Calu3 (cell line): ENCODE measurements at regions not wholly inside any gene's neighbourhood (a gene's known extent, or its start where the extent isn't known, plus 50 kb on each side); places are given as distances from the start of the nearest gene placed in this dataset.
"Not testable (repeated sequence)": the region's sequence is repeated elsewhere in the genome, so short reads cannot be mapped to it uniquely, and the experiment has no call there.

Experiments used
- BruUV-seq: library from RNA; stranded (reverse); fragments of 400-500 nt; replicated peaks from 2 replicates; lab custom pipeline; 2021; lab: Mats Ljungman, UMichigan
- CTCF ChIA-PET: fragments of 300-600 bp; sonication (Branson Sonifier 250); formaldehyde crosslinking; loops from one replicate; lab custom pipeline; 2022; ENCODE audit warnings: antibody characterized with exemption; lab: Charles Lee
- DNase-seq: peaks from one replicate; pipeline ENCODE4 v3.0.0; 2022
- H3K27ac Mint-ChIP-seq: one replicate; pipeline ENCODE4 v1.8.0; 2022; ENCODE audit warnings: mixed read lengths; ENCODE audit not compliant: unreplicated experiment
- H3K27me3 Mint-ChIP-seq: one replicate; pipeline ENCODE4 v1.8.0; 2022; ENCODE audit warnings: mixed read lengths; ENCODE audit not compliant: unreplicated experiment
- H3K36me3 Mint-ChIP-seq: one replicate; pipeline ENCODE4 v1.8.0; 2022; ENCODE audit warnings: mild to moderate bottlenecking, moderate library complexity, mixed read lengths; ENCODE audit not compliant: insufficient read depth, unreplicated experiment
- H3K4me1 Mint-ChIP-seq: one replicate; pipeline ENCODE4 v1.8.0; 2022; ENCODE audit warnings: mild to moderate bottlenecking, low read depth, mixed read lengths; ENCODE audit not compliant: unreplicated experiment
- H3K4me3 Mint-ChIP-seq: one replicate; pipeline ENCODE4 v1.8.0; 2022; ENCODE audit warnings: mild to moderate bottlenecking, low read depth, moderate library complexity, mixed read lengths; ENCODE audit not compliant: unreplicated experiment
- H3K9me3 Mint-ChIP-seq: one replicate; pipeline ENCODE4 v1.8.0; 2022; ENCODE audit warnings: low read depth, mixed read lengths; ENCODE audit not compliant: unreplicated experiment
- CTCF ChIP-seq: fragments of 200-600 bp; IDR thresholded peaks from one replicate; pipeline ENCODE4 v1.8.0; 2022; ENCODE audit warnings: antibody characterized with exemption; ENCODE audit not compliant: unreplicated experiment
- intact Hi-C: fragments of 100-400 bp; cut with micrococcal nuclease; formaldehyde crosslinking; loops from one replicate; pipeline ENCODE4 v1.10.0; 2022; ENCODE audit not compliant: unreplicated experiment

- Mint-ChIP-seq H3K9me3 (no peaks in the 10 kb centered on the region), H3K27me3 (no peaks in the 10 kb centered on the region), H3K36me3 (no peaks in the 10 kb centered on the region), H3K4me1 (peaks cover 7% of the 10 kb centered on the region), H3K4me3 (no peak overlapping the region), H3K27ac (no peak overlapping the region)
- intact Hi-C loops: no loop called here
- DNase-seq: peak; percentile 4
- no TSS peak for BruUV-seq
- TF ChIP-seq CTCF: no peak
- CTCF ChIA-PET: no interaction called here
Measured at GRCh38 chr7:96826089-96826488, 116.4 kb upstream of the SEM1 start.

GRCh38 chr7:96827701-96828100 lies 118.1 kb upstream of the SEM1 start:
- no peak overlapping the region for H3K27ac Mint-ChIP-seq
- no peaks in the 10 kb centered on the region for H3K36me3 Mint-ChIP-seq
- no peaks in the 10 kb centered on the region for H3K9me3 Mint-ChIP-seq
- H3K4me1 Mint-ChIP-seq: peaks cover 8% of the 10 kb centered on the region
- H3K4me3 Mint-ChIP-seq: no peak overlapping the region
- no peak for DNase-seq
- no peak for TF ChIP-seq CTCF
- CTCF ChIA-PET: no interaction called here
- H3K27me3 Mint-ChIP-seq: no peaks in the 10 kb centered on the region
- intact Hi-C loops: no loop called here
- BruUV-seq: no TSS peak

- CTCF ChIA-PET: not testable (repeated sequence)
Measured at GRCh38 chr7:96829121-96829520, 119.5 kb upstream of the SEM1 start.

GRCh38 chr7:96831446-96831845 lies 121.8 kb upstream of the SEM1 start:
- Mint-ChIP-seq H3K4me3 (no peak overlapping the region), H3K36me3 (no peaks in the 10 kb centered on the region), H3K4me1 (peaks cover 8% of the 10 kb centered on the region), H3K27ac (no peak overlapping the region), H3K27me3 (no peaks in the 10 kb centered on the region), H3K9me3 (no peaks in the 10 kb centered on the region)
- TF ChIP-seq CTCF: no peak
- intact Hi-C loops: no loop called here
- BruUV-seq: no TSS peak
- CTCF ChIA-PET: interaction anchor here (0.7 kb wide), 1 partner anchor 159 kb away, joined by 4 read pairs; no protein-coding TSS in a partner anchor
- no peak for DNase-seq

More at GRCh38 chr7:96829121-96829520, 119.5 kb upstream of the SEM1 start:
- DNase-seq, H3K36me3 Mint-ChIP-seq, BruUV-seq, H3K27ac Mint-ChIP-seq, H3K27me3 Mint-ChIP-seq, H3K4me3 Mint-ChIP-seq, H3K4me1 Mint-ChIP-seq, H3K9me3 Mint-ChIP-seq, intact Hi-C loops: not testable (repeated sequence)

GRCh38 chr7:96832092-96832662 lies 122.5 kb upstream of the SEM1 start:
- intact Hi-C loops: no loop called here
- no peak for DNase-seq
- no peaks in the 10 kb centered on the region for H3K36me3 Mint-ChIP-seq
- no peaks in the 10 kb centered on the region for H3K9me3 Mint-ChIP-seq
- H3K27ac Mint-ChIP-seq: no peak overlapping the region
- H3K27me3 Mint-ChIP-seq: no peaks in the 10 kb centered on the region
- CTCF ChIA-PET: no interaction called here
- H3K4me3 Mint-ChIP-seq: no peak overlapping the region
- H3K4me1 Mint-ChIP-seq: peaks cover 8% of the 10 kb centered on the region
- no peak for TF ChIP-seq CTCF
- no TSS peak for BruUV-seq
